ENCODE measurements at regions not wholly inside any gene's neighbourhood (a gene's known extent, or its start where the extent isn't known, plus 50 kb on each side); places are given as distances from the start of the nearest gene placed in this dataset.

DNA sequence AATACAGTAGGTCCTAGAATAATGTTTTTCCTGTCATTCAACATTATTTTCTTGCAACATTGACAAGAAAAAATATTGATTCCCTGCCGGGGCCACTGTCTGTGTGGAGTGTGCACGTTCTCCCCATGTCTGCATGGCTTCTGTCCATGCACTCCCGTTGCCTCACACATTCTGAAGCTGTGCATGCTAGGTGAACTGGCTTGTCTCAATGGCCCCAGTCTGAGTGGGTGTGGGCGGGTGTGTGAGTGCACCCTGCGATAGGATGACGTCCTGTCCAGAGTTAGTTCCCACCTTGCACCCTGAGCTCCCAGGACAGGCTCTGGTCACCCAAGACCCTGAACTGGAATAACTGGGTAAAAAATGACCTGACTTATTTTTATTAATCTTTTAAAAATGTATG, 186.1 kb downstream of the CAND1 start:
- peaks cover 7% of the 10 kb centered on the region for H3K36me3 Mint-ChIP-seq (ENCODE audit: low read depth)
- no peak overlapping the region for H3K27ac Mint-ChIP-seq
- H3K9me3 Mint-ChIP-seq, result peaks cover 18% of the 10 kb centered on the region
- intact Hi-C loops (cut with micrococcal nuclease), result loop anchor here (10.0 kb wide), 2 partner anchors 180 to 350 kb away; no protein-coding TSS in a partner anchor
- H3K4me1 Mint-ChIP-seq (ENCODE audit: low read depth), result peaks cover 32% of the 10 kb centered on the region
- ChIA-PET POLR2A (no interaction called here), CTCF (no interaction called here)
- no peak for DNase-seq
- no peak for ATAC-seq
- peaks cover 13% of the 10 kb centered on the region for H3K27me3 Mint-ChIP-seq
- no peak overlapping the region for H3K4me3 Mint-ChIP-seq
- TF ChIP-seq, protein P1, sequence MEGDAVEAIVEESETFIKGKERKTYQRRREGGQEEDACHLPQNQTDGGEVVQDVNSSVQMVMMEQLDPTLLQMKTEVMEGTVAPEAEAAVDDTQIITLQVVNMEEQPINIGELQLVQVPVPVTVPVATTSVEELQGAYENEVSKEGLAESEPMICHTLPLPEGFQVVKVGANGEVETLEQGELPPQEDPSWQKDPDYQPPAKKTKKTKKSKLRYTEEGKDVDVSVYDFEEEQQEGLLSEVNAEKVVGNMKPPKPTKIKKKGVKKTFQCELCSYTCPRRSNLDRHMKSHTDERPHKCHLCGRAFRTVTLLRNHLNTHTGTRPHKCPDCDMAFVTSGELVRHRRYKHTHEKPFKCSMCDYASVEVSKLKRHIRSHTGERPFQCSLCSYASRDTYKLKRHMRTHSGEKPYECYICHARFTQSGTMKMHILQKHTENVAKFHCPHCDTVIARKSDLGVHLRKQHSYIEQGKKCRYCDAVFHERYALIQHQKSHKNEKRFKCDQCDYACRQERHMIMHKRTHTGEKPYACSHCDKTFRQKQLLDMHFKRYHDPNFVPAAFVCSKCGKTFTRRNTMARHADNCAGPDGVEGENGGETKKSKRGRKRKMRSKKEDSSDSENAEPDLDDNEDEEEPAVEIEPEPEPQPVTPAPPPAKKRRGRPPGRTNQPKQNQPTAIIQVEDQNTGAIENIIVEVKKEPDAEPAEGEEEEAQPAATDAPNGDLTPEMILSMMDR (IDR thresholded peaks at IDR 0.05), result no peak

DNA sequence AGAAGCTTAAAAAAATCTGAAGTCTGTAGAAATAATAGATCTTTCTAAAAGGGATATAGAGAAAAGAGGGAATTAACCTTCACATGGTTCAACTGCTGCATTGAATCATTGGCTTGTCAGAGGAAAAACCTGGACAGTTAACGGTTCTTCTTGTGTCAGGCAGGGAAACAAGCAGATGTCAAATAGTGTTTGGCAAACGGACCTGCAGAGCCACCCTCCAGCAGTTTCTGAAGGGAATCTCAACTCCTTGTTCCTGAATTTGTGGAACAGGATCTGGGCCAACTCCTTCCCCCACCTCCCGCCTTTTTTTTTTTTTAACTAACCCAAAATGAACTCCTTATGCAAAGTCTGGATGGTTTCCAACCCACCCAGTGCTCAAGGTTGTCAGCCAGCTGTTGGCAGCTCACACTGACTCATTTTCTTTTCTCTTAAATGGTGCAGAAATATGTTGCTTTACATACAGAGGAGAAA, 187.3 kb downstream of the CAND1 start:
- Mint-ChIP-seq H3K27ac (no peak overlapping the region), H3K4me1 (ENCODE audit: low read depth) (peaks cover 24% of the 10 kb centered on the region), H3K9me3 (peaks cover 10% of the 10 kb centered on the region), H3K4me3 (no peak overlapping the region), H3K27me3 (peaks cover 13% of the 10 kb centered on the region), H3K36me3 (ENCODE audit: low read depth) (peaks cover 3% of the 10 kb centered on the region)
- ATAC-seq (no peak), DNase-seq (no peak)
- POLR2A ChIA-PET, result interaction anchor here (0.6 kb wide), 1 partner anchor 1241 kb away, joined by 5 read pairs; no protein-coding TSS in a partner anchor
- intact Hi-C loops (cut with micrococcal nuclease), result loop anchor here (10.0 kb wide), 2 partner anchors 178 to 348 kb away; no protein-coding TSS in a partner anchor
- CTCF ChIA-PET, result no interaction called here
- TF ChIP-seq, protein P1 (IDR thresholded peaks at IDR 0.05), result no peak

DNA sequence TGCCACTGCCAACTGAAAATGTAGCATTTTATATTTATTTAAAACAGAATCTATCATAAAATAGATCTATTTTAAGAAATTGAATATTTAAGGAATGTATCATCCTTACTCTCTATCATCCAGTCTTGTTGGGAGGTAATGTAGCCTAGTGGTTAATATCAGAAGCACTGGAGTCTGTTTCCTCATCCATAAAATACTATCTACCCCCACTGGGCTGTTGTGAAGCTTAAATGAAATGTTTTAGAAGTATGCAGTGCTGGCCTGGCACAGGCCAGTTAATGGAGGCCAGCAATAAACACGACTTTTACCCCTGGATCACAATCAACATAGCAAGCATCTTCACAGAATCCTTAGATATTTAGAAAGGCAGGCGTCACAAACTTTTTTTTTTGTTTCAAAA, 188.0 kb downstream of the CAND1 start:
- H3K27me3 Mint-ChIP-seq, result peaks cover 13% of the 10 kb centered on the region
- H3K36me3 Mint-ChIP-seq (ENCODE audit: low read depth), result peaks cover 3% of the 10 kb centered on the region
- H3K9me3 Mint-ChIP-seq, result peaks cover 7% of the 10 kb centered on the region
- ChIA-PET CTCF (no interaction called here), POLR2A (interaction anchor here (0.6 kb wide), 1 partner anchor 1240 kb away, joined by 5 read pairs; no protein-coding TSS in a partner anchor)
- ATAC-seq (no peak), DNase-seq (no peak)
- H3K4me3 Mint-ChIP-seq, result no peak overlapping the region
- peaks cover 17% of the 10 kb centered on the region for H3K4me1 Mint-ChIP-seq (ENCODE audit: low read depth)
- no peak overlapping the region for H3K27ac Mint-ChIP-seq
- TF ChIP-seq, protein P1 (IDR thresholded peaks at IDR 0.05), result no peak
- intact Hi-C loops (cut with micrococcal nuclease), result loop anchor here (10.0 kb wide), 2 partner anchors 178 to 348 kb away; no protein-coding TSS in a partner anchor

DNA sequence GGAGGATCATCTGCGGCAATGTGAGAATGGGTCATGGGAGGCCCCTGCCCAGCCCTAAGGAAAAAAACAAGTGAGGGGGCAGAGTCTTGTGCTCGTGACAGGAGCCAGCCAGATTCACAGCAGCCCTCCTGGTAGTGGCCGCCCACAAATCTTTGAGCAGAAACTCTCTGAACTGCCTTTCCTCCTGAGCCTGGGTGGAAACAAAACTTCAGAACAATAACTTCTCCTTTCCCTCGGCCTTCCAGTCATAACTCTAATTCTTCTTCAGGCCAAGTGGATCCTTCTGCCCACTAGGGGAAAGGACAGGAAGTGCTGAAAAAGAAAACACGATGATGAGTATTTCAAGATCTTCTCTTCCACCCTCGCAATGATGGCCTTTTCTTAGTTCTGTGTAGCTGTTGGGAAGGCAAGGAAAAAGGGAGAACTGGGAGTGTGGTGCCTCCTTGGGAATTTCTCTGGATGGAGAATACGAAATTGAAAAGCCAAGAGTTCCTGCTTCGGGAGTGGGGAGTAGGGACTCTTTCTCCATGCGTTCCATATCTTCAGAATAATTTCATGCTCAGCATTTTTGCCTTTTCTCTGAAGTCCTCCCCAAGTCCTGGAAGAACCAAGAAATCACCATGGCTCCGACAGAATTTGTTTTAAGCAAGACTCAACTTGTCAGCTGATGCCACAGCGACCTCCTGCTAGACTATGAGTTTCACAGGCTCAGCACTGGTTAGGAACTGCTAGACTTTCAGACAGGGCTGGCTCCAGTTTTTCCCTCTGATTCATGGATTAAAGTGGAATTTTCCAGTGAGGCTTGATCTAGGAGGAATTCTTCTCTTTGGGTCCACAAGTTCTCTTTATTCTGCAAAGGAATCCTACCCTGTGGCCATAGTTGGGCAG, 188.9 kb downstream of the CAND1 start:
- peaks cover 1% of the 10 kb centered on the region for H3K36me3 Mint-ChIP-seq (ENCODE audit: low read depth)
- CTCF ChIA-PET, result no interaction called here
- POLR2A ChIA-PET, result no interaction called here
- no peak overlapping the region for H3K4me3 Mint-ChIP-seq
- peaks cover 2% of the 10 kb centered on the region for H3K9me3 Mint-ChIP-seq
- no peak for DNase-seq
- no peak overlapping the region for H3K27ac Mint-ChIP-seq
- TF ChIP-seq, protein P1 (IDR thresholded peaks at IDR 0.05), result peak; percentile 47
- no peak for ATAC-seq
- intact Hi-C loops (cut with micrococcal nuclease), result loop anchor here (10.0 kb wide), 2 partner anchors 177 to 347 kb away; no protein-coding TSS in a partner anchor
- peaks cover 8% of the 10 kb centered on the region for H3K4me1 Mint-ChIP-seq (ENCODE audit: low read depth)
- H3K27me3 Mint-ChIP-seq, result peaks cover 13% of the 10 kb centered on the region

DNA sequence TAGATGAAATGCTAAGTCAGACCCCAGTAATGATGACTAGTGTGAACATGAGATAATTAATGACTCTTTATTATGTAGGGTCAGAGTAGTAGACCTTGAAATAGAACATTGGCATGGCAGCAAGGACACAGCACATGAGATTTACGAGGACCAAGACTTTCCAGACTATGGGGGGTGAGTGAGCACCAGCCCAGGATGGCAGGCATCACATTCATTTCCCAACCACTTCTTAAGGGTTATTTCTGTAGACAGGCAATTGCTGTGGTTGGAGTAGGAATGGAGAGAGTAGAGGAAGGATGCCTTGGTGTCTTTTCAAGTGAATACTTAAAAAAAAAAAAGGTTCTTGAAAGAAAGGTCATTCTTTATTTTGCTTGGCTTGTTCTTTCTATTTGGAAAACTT, 189.4 kb upstream of the DYRK2 start:
- ChIA-PET CTCF (no interaction called here), POLR2A (no interaction called here)
- H3K9me3 Mint-ChIP-seq, result no peaks in the 10 kb centered on the region
- peaks cover 5% of the 10 kb centered on the region for H3K4me1 Mint-ChIP-seq (ENCODE audit: low read depth)
- no peaks in the 10 kb centered on the region for H3K36me3 Mint-ChIP-seq (ENCODE audit: low read depth)
- H3K27me3 Mint-ChIP-seq, result peaks cover 13% of the 10 kb centered on the region
- DNase-seq (no peak), ATAC-seq (no peak)
- no peak overlapping the region for H3K27ac Mint-ChIP-seq
- no peak overlapping the region for H3K4me3 Mint-ChIP-seq
- TF ChIP-seq, protein P1 (IDR thresholded peaks at IDR 0.05), result no peak
- intact Hi-C loops (cut with micrococcal nuclease), result loop anchor here (10.0 kb wide), 2 partner anchors 176 to 346 kb away; no protein-coding TSS in a partner anchor
